SKM-1 treated with dmso at 0.1 percent for 144 hours (cell line): ENCODE measurements at regions not wholly inside any gene's neighbourhood (a gene's known extent, or its start where the extent isn't known, plus 50 kb on each side); places are given as distances from the start of the nearest gene placed in this dataset.

Experiments used
- DNase-seq: peaks from one replicate; lab custom pipeline; 2025; ENCODE audit not compliant: unreplicated experiment; lab: John Stamatoyannopoulos, UW

DNA sequence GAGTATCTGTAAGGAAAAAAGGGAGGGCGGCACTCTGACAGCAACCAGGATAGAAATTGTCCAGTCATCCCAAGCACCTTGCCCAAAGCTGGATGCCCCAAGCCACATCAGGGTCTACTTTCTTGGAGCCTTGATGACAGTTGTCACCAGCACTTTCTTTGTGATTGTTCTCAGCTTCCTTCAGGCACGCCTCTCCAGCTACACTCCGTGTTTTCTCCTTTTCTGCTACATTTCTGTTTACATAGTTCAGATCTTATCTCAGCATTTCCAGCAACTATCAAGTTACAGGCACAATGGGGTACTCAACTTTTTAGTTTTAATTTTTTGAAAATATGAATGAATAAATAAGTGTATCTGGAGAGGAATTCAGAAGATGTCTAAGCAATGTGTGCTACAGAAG, 115.3 kb upstream of the CELF4 start:
- no peak for DNase-seq

GRCh38 chr18:37676276-37676675, 110.7 kb upstream of the CELF4 start:
- DNase-seq: no peak

DNA sequence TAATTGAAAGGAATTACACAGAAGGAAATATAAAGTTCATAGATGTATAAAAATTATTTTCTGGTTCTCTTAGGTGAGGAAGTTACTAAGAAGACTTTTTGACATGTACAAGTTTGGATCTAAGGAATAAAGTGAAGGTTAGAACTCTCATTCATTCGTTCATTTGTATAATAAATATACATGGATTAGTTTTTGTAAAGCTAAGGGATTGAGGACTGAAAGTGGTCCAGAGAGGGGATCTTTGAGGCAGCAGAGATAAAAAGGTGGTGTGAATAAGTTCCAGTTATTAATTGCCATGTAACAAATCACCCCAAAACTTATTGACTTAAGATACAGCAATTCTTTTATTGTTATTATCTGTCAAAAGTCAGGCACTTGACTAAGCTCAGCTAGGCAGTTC, 110.1 kb upstream of the CELF4 start:
- DNase-seq: no peak

DNA sequence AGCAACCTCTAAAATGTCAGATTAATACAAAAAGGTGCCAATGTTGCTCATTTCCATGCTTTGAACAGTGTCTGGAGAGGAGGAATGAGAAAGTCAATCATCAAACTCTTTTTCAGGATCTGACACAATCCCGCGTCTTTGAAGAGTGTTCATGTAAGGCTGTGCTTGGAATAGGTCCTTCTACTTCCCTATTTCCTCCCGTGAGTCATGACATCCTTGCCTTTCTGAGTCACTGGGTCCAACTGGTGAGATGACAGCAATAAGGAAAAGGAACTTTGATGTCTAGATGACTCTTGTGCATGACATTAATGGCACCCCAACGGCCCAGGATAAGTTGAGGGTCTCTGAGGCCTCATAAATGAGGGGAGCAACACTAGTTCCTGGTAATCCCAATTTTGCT, 109.0 kb upstream of the CELF4 start:
- DNase-seq: no peak

DNA sequence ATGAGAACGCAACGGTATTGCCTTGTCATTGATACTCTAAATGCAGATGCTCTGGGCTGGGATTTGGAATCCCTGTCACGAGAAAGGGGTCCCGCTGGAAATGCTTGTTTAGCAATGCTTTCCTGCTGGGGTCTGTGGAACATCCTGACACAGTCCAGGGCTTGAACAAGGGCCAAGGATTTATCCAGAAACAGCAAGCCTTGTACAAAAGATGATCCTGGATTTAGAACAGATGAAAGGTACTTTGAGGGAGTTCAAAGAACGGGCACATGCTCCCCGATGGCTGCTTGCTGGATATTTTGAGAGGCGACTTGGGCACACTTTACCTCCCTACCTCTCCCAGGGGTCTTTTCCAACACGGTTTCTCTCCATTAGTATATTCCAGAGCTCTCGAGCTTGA, 108.1 kb upstream of the CELF4 start:
- DNase-seq: no peak

- DNase-seq: no peak
These were observed 107.5 kb upstream of the CELF4 start for GRCh38 chr18:37672932-37673595.

DNA sequence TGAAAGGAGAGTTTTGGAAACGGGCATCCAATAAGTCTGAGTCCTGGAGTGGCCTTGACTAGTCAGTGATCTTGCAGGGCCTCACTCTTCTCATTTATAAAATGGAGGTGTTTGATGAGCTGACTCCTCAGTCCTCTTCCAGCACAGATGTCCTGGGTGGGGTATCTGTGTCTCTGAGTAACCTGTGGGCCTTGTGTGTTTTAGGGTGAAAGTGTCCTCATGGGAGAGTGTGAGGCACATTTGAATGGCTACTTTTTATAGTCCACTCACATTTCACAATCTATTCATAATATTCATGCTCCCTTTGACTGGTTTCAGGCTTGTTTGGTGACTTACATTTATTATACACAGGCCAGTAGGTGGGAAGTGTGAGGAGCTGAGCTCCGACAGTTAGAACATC, 106.4 kb upstream of the CELF4 start:
- DNase-seq: no peak

GRCh38 chr18:37671530-37671929, 105.9 kb upstream of the CELF4 start:
- DNase-seq: no peak

DNA sequence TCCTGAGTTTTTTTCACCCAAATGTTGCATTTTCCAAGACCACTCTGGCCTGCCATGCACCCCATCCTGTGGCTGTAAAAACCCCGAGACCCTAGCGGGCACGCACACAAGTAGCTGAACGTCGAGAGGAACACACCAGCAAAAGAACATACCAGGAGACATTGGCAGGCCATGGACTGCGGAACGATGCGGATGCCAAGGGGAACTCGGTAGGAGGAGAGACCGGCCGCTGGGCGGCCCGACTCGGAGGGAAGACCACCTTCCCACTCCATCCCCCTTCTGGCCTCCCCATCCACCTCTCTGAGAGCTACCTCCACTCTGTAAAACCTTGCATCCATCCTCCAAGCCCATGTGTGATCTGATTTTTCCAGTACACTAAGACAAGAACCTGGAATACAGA, 105.5 kb upstream of the CELF4 start:
- DNase-seq: no peak

GRCh38 chr18:37669991-37670534, 104.5 kb upstream of the CELF4 start:
- DNase-seq: no peak

DNA sequence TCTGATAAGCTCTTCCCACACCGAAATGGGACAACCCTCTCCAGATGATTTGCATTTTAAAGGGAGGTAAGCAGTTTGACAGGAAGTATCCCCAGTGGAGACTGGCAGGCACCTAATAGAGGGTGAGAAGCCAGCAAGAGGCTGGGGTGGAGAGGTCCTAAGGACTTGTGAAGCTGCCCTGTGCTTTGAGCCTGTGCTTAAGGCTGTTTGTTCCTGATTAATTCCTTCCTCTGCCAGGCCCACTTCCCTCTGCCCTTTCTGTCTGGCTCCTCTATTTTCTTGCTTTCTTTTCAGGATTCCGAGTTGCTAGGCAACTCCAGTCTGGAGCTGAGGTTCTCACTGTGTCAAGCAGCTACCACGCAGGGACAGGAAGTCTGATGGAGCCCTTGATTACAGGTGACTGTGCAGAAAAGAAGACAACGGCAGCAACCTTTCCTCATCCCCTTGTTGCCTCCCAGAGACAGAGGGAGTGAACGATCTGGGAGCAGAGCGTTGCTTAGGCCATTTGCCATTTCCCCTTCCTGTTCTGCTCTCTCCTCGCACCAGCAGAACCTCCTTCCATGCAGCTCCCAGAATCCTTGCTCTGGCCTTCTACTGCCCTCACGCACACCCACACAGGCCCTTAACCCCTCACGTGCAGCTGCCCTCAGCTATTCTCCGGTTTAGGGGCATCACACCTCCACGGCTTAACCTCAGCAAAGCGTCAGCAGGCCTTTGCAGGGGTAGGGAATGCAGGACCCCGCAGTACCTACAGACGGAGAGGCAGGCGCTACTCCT, 103.6 kb upstream of the CELF4 start:
- DNase-seq: no peak

- no peak for DNase-seq
These were observed 102.2 kb upstream of the CELF4 start for GRCh38 chr18:37667836-37668235.

GRCh38 chr18:37666991-37667390, 101.4 kb upstream of the CELF4 start:
- DNase-seq: no peak

- no peak for DNase-seq
These were observed 100.9 kb upstream of the CELF4 start for GRCh38 chr18:37666451-37666850.

DNA sequence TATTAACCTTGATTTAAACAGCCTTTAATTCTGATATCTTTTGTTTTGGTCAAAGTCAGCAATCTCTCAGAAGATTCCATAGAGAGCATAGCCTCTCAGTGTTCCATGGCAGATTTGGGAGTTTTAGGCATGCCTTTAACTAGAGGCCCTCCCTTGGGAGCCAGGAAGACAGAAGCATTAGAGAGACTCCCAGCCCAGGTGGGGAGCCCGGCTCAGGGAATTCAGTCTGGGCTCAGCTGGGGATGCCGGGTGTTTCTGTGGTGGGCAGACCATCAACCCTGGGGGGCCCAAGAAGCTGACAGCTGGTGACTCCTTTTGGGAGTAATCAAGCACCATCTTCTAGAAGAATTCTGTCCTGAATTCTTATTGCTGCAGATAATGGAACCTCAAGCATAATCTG, 99.7 kb upstream of the CELF4 start:
- no peak for DNase-seq

GRCh38 chr18:37663446-37663845, 97.8 kb upstream of the CELF4 start:
- no peak for DNase-seq

DNA sequence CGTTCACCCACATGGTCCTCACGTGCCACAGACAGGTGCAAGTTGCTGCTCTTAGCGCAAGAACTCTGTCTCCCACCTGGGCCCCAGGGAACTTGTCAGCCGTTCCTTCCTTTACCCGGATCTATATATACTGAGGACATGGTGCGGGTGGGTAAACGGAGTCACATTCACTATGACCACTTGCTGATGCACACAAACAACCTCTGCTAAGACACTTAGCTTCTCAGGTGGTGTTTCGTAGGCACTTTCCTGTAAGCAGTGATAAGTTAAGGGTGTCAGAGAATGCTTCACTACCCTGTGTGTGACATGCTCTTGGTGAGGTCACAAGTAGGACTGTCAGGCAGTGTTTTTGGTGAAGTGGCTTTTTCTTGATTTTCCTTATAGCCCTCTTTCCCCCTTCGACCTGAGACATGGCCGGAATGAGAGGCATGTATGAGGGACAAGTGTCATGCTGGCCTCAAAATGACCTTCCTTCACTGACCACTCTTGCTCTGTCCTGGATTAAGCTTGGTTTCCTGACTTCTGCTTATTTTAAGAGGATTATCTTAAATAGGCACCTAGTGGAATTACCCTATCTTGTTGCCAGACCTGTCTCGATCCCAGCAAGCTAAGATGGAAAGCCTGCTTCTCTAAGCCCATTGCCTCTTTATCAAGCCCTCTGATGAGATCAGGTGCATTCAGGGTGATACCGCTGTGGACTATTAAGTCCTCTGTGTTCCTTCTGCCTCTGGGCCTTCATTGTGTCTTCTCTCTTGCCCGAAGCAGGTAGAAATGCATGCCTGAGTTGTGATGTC, 97.1 kb upstream of the CELF4 start:
- no peak for DNase-seq

DNA sequence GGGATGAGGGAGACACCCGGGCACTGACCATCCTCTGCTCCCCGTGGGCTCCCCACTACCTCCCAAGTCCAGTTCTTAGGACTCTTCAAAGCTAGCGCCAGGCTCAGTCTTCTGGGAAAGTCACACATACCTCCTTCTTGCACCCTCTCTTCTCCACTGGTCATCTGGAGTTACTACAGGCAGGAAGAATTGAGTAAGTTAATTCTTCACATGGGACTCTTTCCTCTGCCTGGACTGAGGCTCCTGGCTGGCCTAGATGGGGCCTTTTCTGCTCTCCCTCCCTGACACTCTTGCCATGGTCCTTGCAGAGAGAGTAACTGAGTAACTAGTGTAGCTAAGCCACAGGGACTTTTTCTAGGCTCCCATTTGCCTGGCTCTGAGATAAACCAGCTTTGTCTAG, 96.5 kb upstream of the CELF4 start:
- DNase-seq: no peak

- DNase-seq: no peak
These were observed 95.9 kb upstream of the CELF4 start for GRCh38 chr18:37661478-37661877.

DNA sequence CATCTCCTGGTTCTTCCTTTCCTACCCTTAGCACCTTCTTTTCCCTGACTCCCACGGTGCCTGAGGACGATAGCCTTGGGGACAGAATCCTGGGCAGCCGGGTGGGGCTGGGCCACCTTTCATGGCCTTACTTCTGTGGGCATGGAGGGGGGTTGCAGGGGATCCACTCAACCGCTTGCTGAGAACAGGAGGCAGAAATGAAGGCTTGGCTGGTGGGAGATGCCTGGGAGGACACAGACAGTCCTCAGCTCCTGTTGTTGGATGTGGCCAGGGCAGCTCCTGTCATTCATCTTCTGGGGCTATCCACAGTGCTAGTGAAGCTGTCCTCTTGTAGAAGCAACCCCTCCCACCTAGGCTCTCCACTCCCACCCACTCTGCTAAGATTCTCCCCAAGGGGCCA, 95.5 kb upstream of the CELF4 start:
- DNase-seq: no peak

DNA sequence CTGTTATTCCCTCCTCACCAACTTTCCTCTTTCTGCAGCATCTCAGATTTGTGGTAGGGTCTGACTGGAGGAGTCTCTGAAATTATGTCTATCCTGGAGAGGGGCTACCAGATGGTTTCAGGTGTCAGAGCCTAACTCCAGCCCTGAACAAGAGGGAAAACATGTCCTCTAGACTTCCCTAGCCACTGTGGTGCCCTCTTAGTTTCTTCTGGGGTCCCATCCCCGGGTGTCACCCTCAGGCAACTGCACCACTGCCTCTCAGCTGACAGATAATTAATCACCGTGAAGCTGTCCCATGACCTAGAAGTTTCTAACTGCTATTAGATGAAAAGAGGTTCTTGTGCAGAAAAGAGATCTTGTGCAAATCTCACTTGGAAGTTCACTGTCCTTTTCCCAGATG, 95.1 kb upstream of the CELF4 start:
- no peak for DNase-seq

DNA sequence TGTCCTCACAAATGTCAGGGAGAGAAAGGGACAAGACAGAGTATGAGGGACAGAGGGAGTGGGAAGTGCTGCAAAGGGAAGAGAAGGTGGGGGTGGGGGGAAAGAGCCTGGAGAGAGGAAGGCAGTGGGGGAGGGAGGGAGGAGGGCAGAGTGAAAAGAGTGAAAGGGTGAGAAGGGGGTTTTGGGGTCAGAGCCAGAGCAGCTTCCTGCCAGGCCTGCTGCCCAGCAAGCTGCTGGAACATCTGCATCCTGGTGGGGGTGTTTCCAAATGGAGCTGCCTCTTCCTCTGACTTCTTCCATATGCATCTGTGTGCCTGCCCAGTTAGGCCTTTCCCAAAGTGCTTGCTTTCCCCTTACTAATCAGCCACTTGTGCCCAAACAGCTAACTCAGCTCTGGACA, 94.3 kb upstream of the CELF4 start:
- DNase-seq: no peak
